GM12892 (cell line): ENCODE measurements at regions not wholly inside any gene's neighbourhood (a gene's known extent, or its start where the extent isn't known, plus 50 kb on each side); places are given as distances from the start of the nearest gene placed in this dataset.

Experiments
- POLR2A ChIP-seq: IDR thresholded peaks from 2 replicates; pipeline ENCODE4 v1.6.1; 2011; ENCODE audit warnings: low read depth, low read length, control low read depth
- TAF1 ChIP-seq: IDR thresholded peaks from 2 replicates; pipeline ENCODE4 v1.6.1; 2011; ENCODE audit warnings: low read depth, mild to moderate bottlenecking, control low read depth, low read length, borderline replicate concordance

- TF ChIP-seq TAF1 = no peak
- TF ChIP-seq POLR2A = no peak
These were observed 106.9 kb downstream of the P2RY1 start for GRCh38 chr3:152941859-152942258.
